RCC 7860 (cell line): ENCODE measurements at regions not wholly inside any gene's neighbourhood (a gene's known extent, or its start where the extent isn't known, plus 50 kb on each side); places are given as distances from the start of the nearest gene placed in this dataset.
"Not testable (repeated sequence)": the region's sequence is repeated elsewhere in the genome, so short reads cannot be mapped to it uniquely, and the experiment has no call there.

ENCODE experiments used
- DNase-seq: peaks from one replicate; pipeline ENCODE4 v3.0.0-alpha.2; 2015; ENCODE audit warnings: low spot score
- FAIRE-seq: peaks from 2 replicates; lab custom pipeline; 2012; peaks lifted over from hg19 to GRCh38; lab: Jason Lieb, UNC

- DNase-seq (no peak), FAIRE-seq (no peak)
These were observed 239.0 kb downstream of the TOMM20 start for GRCh38 chr1:234889643-234890042.

GRCh38 chr1:234888247-234888646, 240.4 kb downstream of the TOMM20 start:
- not testable (repeated sequence) for DNase-seq, FAIRE-seq

GRCh38 chr1:234887016-234887900, 241.4 kb downstream of the TOMM20 start:
- DNase-seq: no peak
- FAIRE-seq: no peak

- DNase-seq: no peak
- FAIRE-seq: no peak
These were observed 242.3 kb downstream of the TOMM20 start for GRCh38 chr1:234886081-234886984.

- FAIRE-seq (no peak), DNase-seq (no peak)
These were observed 243.0 kb downstream of the TOMM20 start for GRCh38 chr1:234885601-234886000.

- no peak for DNase-seq
- FAIRE-seq: no peak
These were observed 243.9 kb downstream of the TOMM20 start for GRCh38 chr1:234884701-234885100.

GRCh38 chr1:234884006-234884405, 244.6 kb downstream of the TOMM20 start:
- no peak for FAIRE-seq
- DNase-seq: no peak

GRCh38 chr1:234882898-234883297, 245.7 kb downstream of the TOMM20 start:
- DNase-seq (no peak), FAIRE-seq (no peak)

GRCh38 chr1:234881893-234882771, 246.5 kb downstream of the TOMM20 start:
- no peak for DNase-seq
- no peak for FAIRE-seq

- DNase-seq (no peak), FAIRE-seq (no peak)
These were observed 249.2 kb downstream of the TOMM20 start for GRCh38 chr1:234879147-234880080.

- no peak for DNase-seq
- FAIRE-seq: no peak
These were observed 250.3 kb downstream of the TOMM20 start for GRCh38 chr1:234878288-234878687.

- no peak for DNase-seq
- FAIRE-seq: no peak
These were observed 250.9 kb downstream of the TOMM20 start for GRCh38 chr1:234877761-234878160.

- peak; percentile 34 for DNase-seq
- no peak for FAIRE-seq
These were observed 252.4 kb downstream of the TOMM20 start for GRCh38 chr1:234875953-234876855.

GRCh38 chr1:234875328-234875952, 253.2 kb downstream of the TOMM20 start:
- DNase-seq (no peak), FAIRE-seq (no peak)

GRCh38 chr1:234874291-234875288, 254.0 kb downstream of the TOMM20 start:
- DNase-seq (peak; percentile 97), FAIRE-seq (peak; percentile 94)

- DNase-seq (peak; percentile 95), FAIRE-seq (peak; percentile 95)
These were observed 256.8 kb downstream of the TOMM20 start for GRCh38 chr1:234871710-234872271.
